ENCODE measurements at regions not wholly inside any gene's neighbourhood (a gene's known extent, or its start where the extent isn't known, plus 50 kb on each side); places are given as distances from the start of the nearest gene placed in this dataset.

- TF ChIP-seq, protein P1, sequence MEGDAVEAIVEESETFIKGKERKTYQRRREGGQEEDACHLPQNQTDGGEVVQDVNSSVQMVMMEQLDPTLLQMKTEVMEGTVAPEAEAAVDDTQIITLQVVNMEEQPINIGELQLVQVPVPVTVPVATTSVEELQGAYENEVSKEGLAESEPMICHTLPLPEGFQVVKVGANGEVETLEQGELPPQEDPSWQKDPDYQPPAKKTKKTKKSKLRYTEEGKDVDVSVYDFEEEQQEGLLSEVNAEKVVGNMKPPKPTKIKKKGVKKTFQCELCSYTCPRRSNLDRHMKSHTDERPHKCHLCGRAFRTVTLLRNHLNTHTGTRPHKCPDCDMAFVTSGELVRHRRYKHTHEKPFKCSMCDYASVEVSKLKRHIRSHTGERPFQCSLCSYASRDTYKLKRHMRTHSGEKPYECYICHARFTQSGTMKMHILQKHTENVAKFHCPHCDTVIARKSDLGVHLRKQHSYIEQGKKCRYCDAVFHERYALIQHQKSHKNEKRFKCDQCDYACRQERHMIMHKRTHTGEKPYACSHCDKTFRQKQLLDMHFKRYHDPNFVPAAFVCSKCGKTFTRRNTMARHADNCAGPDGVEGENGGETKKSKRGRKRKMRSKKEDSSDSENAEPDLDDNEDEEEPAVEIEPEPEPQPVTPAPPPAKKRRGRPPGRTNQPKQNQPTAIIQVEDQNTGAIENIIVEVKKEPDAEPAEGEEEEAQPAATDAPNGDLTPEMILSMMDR (IDR thresholded peaks at IDR 0.05), result no peak
- no peak for TF ChIP-seq POLR2A (IDR thresholded peaks at IDR 0.05)
Measured at GRCh38 chr2:235200216-235200615, 248.4 kb downstream of the SH3BP4 start.
